GM23338 (cell line): ENCODE measurements at regions not wholly inside any gene's neighbourhood (a gene's known extent, or its start where the extent isn't known, plus 50 kb on each side); places are given as distances from the start of the nearest gene placed in this dataset.

Experiments
- ATAC-seq: fragments of 200-7000 bp; cut with Tn5 transposase; 3 replicates; pipeline ENCODE4 v1.9.1; 2020
- DNase-seq: peaks from one replicate; pipeline ENCODE4 v3.0.0-alpha.2; 2015; ENCODE audit warnings: low spot score
- H2AFZ ChIP-seq: fragments of 200-600 bp; sonication (generic); 2 replicates; pipeline ENCODE4 v1.8.0; 2016; ENCODE audit warnings: antibody characterized with exemption, mild to moderate bottlenecking, moderate library complexity
- H3F3A ChIP-seq: fragments of 200-600 bp; sonication (generic); replicated peaks from 2 replicates; pipeline ENCODE4 v1.8.0; 2017; ENCODE audit warnings: antibody characterized with exemption, mixed run types, low read depth
- H3K27ac ChIP-seq: fragments of 200-600 bp; sonication (generic); 2 replicates; pipeline ENCODE4 v1.6.1; 2016; ENCODE audit warnings: low read depth
- H3K27me3 ChIP-seq: fragments of 200-600 bp; sonication (generic); 2 replicates; pipeline ENCODE4 v1.8.0; 2016; ENCODE audit warnings: mild to moderate bottlenecking, mixed run types, moderate library complexity; ENCODE audit not compliant: insufficient read depth
- H3K36me3 ChIP-seq: fragments of 200-600 bp; sonication (generic); 2 replicates; pipeline ENCODE4 v1.8.0; 2016; ENCODE audit warnings: mild to moderate bottlenecking; ENCODE audit not compliant: insufficient read depth
- H3K4me1 ChIP-seq: fragments of 200-600 bp; sonication (generic); 2 replicates; pipeline ENCODE4 v1.8.0; 2016; ENCODE audit warnings: mild to moderate bottlenecking, moderate library complexity; ENCODE audit not compliant: insufficient read depth
- H3K4me2 ChIP-seq: fragments of 200-600 bp; sonication (generic); 2 replicates; pipeline ENCODE4 v1.7.1; 2017; ENCODE audit warnings: mixed run types
- H3K4me3 ChIP-seq: fragments of 200-600 bp; sonication (generic); 2 replicates; pipeline ENCODE4 v1.6.1; 2016; ENCODE audit warnings: mixed run types
- H3K79me2 ChIP-seq: fragments of 200-600 bp; sonication (generic); replicated peaks from 2 replicates; pipeline ENCODE4 v1.8.0; 2017; ENCODE audit warnings: mild to moderate bottlenecking; ENCODE audit not compliant: insufficient read depth
- H3K9me2 ChIP-seq: fragments of 200-600 bp; sonication (generic); 2 replicates; pipeline ENCODE4 v1.8.0; 2017; ENCODE audit not compliant: insufficient read depth
- H4K20me1 ChIP-seq: fragments of 200-600 bp; sonication (generic); replicated peaks from 2 replicates; pipeline ENCODE4 v1.8.0; 2017; ENCODE audit warnings: mild to moderate bottlenecking; ENCODE audit not compliant: insufficient read depth
- H3K27ac Mint-ChIP-seq: 2 replicates; pipeline ENCODE4 v1.8.0; 2020; ENCODE audit warnings: inconsistent platforms, mild to moderate bottlenecking, moderate library complexity, mixed read lengths
- H3K27me3 Mint-ChIP-seq: 3 replicates; pipeline ENCODE4 v1.8.0; 2022; ENCODE audit warnings: low read depth, mild to moderate bottlenecking, moderate library complexity, mixed read lengths, inconsistent platforms; ENCODE audit not compliant: insufficient read depth, poor library complexity
- H3K36me3 Mint-ChIP-seq: 3 replicates; pipeline ENCODE4 v1.8.0; 2021; ENCODE audit warnings: low read depth, mild to moderate bottlenecking, inconsistent platforms, moderate library complexity, mixed read lengths
- H3K4me1 Mint-ChIP-seq: 3 replicates; pipeline ENCODE4 v1.8.0; 2020; ENCODE audit warnings: mild to moderate bottlenecking, inconsistent platforms, mixed read lengths
- H3K4me3 Mint-ChIP-seq: 3 replicates; pipeline ENCODE4 v1.8.0; 2021; ENCODE audit warnings: moderate library complexity, mild to moderate bottlenecking, inconsistent platforms, mixed read lengths
- H3K9me3 Mint-ChIP-seq: 3 replicates; pipeline ENCODE4 v1.8.0; 2020; ENCODE audit warnings: moderate library complexity, mild to moderate bottlenecking, inconsistent platforms, mixed read lengths
- CREB1 ChIP-seq: fragments of 250-450 bp; sonication (Bioruptor Pico); IDR thresholded peaks from 2 replicates; pipeline ENCODE4 v1.5.0; 2020; ENCODE audit warnings: low read depth, mild to moderate bottlenecking, moderate library complexity
- CTCF ChIP-seq, 2 experiments: fragments of 200-600 bp in 1 of 2; sonication (generic) in 1 of 2; conservative IDR thresholded peaks; 2 replicates each; pipeline versions ENCODE4 v1.5.1 to v1.6.1; 2016 to 2017; ENCODE audit warnings: antibody characterized with exemption in 2 of 2, low read depth in 2 of 2, mild to moderate bottlenecking in 2 of 2, moderate library complexity in 1 of 2
- EZH2 ChIP-seq: fragments of 200-600 bp; sonication (generic); IDR thresholded peaks from one replicate; pipeline ENCODE4 v1.8.0; 2017; ENCODE audit warnings: antibody characterized with exemption, mild to moderate bottlenecking, low read depth; ENCODE audit not compliant: unreplicated experiment
- EZH2phosphoT487 ChIP-seq: fragments of 200-600 bp; sonication (generic); IDR thresholded peaks from one replicate; pipeline ENCODE4 v1.8.1; 2018; ENCODE audit warnings: antibody characterized with exemption; ENCODE audit not compliant: unreplicated experiment
- JUNB ChIP-seq: IDR thresholded peaks from one replicate; pipeline ENCODE4 v1.6.1; 2016; ENCODE audit warnings: antibody characterized with exemption; ENCODE audit not compliant: unreplicated experiment
- NANOG ChIP-seq: IDR thresholded peaks from 2 replicates; pipeline ENCODE4 v1.6.1; 2016; ENCODE audit warnings: antibody characterized with exemption, borderline replicate concordance
- POLR2AphosphoS5 ChIP-seq: IDR thresholded peaks from 2 replicates; pipeline ENCODE4 v1.6.1; 2016; ENCODE audit warnings: antibody characterized with exemption, low read depth
- STAT1 ChIP-seq: IDR thresholded peaks from one replicate; pipeline ENCODE4 v1.6.1; 2016; ENCODE audit warnings: antibody characterized with exemption; ENCODE audit not compliant: unreplicated experiment
- ZNF331 ChIP-seq: fragments of 250-450 bp; sonication (Bioruptor Pico); IDR thresholded peaks from 2 replicates; pipeline ENCODE4 v1.5.0; 2020; ENCODE audit warnings: low read depth, mild to moderate bottlenecking, moderate library complexity
- ZNF462 ChIP-seq: fragments of 250-450 bp; sonication (Bioruptor Pico); IDR thresholded peaks from 2 replicates; pipeline ENCODE4 v1.5.0; 2020; ENCODE audit warnings: mild to moderate bottlenecking, moderate library complexity
- TF ChIP-seq, protein P1 (sequence below): IDR thresholded peaks from 2 replicates; pipeline ENCODE4 v1.6.1; 2016; ENCODE audit warnings: antibody characterized with exemption

DNA sequence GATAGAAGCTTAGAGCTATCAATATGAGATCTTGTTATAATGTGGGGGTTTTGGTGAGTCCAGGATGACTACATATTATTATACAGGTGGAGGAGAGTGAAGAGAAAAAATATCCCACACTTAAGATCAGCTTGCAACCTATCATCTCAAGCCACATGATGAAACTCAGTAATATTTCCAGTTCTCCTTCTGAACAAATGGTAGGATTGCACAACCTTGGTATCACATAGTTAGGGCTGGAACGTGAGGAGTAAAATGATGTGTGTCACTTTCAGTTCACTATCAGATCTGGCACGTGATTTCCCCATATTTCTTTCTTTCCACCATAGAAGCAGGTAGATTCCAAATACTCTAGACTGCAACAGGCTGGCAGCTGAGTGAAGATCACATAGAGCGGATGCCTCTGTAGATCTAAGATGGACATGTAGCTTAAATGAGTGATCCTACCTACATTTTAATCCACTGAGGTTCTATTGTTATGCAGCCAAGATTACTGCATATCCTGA lies 150.6 kb upstream of the ANKRD50 start (continued):
- TF ChIP-seq ZNF331 (CRISPR knock-in tag) (no peak), JUNB (no peak), ZNF462 (CRISPR knock-in tag) (no peak)

GRCh38 chr4:124862261-124862660 lies 149.7 kb upstream of the ANKRD50 start:
- H3K27ac ChIP-seq: no peak overlapping the region
- no peak overlapping the region for H3K27ac Mint-ChIP-seq
- ATAC-seq: no peak
- no peaks in the 10 kb centered on the region; the same call in 2 of the 3 replicates for H3K9me3 Mint-ChIP-seq
- H3F3A ChIP-seq: no peaks in the 10 kb centered on the region
- H3K4me1 ChIP-seq: no peaks in the 10 kb centered on the region; the same call in 1 of the 2 replicates
- H4K20me1 ChIP-seq: no peaks in the 10 kb centered on the region
- no peaks in the 10 kb centered on the region for H3K9me2 ChIP-seq
- no peak overlapping the region for H3K4me2 ChIP-seq
- H3K27me3 ChIP-seq: no peaks in the 10 kb centered on the region
- H3K4me1 Mint-ChIP-seq: peaks cover 3% of the 10 kb centered on the region; the same call in 1 of the 3 replicates
- no peak for DNase-seq
- H3K36me3 ChIP-seq: no peaks in the 10 kb centered on the region
- no peaks in the 10 kb centered on the region for H3K36me3 Mint-ChIP-seq
- no peaks in the 10 kb centered on the region for H3K79me2 ChIP-seq
- H3K27me3 Mint-ChIP-seq: no peaks in the 10 kb centered on the region
- no peak overlapping the region for H3K4me3 ChIP-seq
- no peak overlapping the region for H2AFZ ChIP-seq
- no peak overlapping the region for H3K4me3 Mint-ChIP-seq
- TF ChIP-seq CTCF (conservative IDR thresholded peaks at IDR 0.05; ENCODE audit: low read depth in 2 of 2) (no peak), STAT1 (no peak), CREB1 (CRISPR knock-in tag) (no peak), NANOG (no peak), EZH2 (no peak), POLR2AphosphoS5 (no peak), EZH2phosphoT487 (no peak)
- TF ChIP-seq, protein P1, sequence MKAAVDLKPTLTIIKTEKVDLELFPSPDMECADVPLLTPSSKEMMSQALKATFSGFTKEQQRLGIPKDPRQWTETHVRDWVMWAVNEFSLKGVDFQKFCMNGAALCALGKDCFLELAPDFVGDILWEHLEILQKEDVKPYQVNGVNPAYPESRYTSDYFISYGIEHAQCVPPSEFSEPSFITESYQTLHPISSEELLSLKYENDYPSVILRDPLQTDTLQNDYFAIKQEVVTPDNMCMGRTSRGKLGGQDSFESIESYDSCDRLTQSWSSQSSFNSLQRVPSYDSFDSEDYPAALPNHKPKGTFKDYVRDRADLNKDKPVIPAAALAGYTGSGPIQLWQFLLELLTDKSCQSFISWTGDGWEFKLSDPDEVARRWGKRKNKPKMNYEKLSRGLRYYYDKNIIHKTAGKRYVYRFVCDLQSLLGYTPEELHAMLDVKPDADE: no peak
